Small intestine (tissue), 7 donors: ENCODE measurements at regions not wholly inside any gene's neighbourhood (a gene's known extent, or its start where the extent isn't known, plus 50 kb on each side); places are given as distances from the start of the nearest gene placed in this dataset.
A peak's percentile ranks its signal among the peaks of the same experiment; 100 is the strongest.

Source experiments
- DNase-seq, 2 donors: peaks; one replicate each; pipeline versions ENCODE4 v3.0.0 to v3.0.0-alpha.2; 2013
- FAIRE-seq: peaks from 2 replicates; lab custom pipeline; 2012; peaks lifted over from hg19 to GRCh38; lab: Jason Lieb, UNC
- H3K27ac ChIP-seq, 3 donors: one replicate each; pipeline ENCODE4 v1.5.1; 2013; ENCODE audit warnings: low read length in 2 of 3, mild to moderate bottlenecking in 2 of 3, control low read depth in 1 of 3, inconsistent platforms in 1 of 3, low read depth in 1 of 3, moderate library complexity in 1 of 3
- H3K27me3 ChIP-seq, 3 donors: one replicate each; pipeline ENCODE4 v1.6.1; 2013; ENCODE audit warnings: low read length in 3 of 3, inconsistent platforms in 1 of 3; ENCODE audit not compliant: control insufficient read depth in 3 of 3, insufficient read depth in 3 of 3
- H3K36me3 ChIP-seq, 3 donors: one replicate each; pipeline ENCODE4 v1.6.1; 2013; ENCODE audit warnings: low read length in 3 of 3, inconsistent platforms in 1 of 3, low read depth in 1 of 3, mild to moderate bottlenecking in 1 of 3, moderate library complexity in 1 of 3; ENCODE audit not compliant: control insufficient read depth in 3 of 3, insufficient read depth in 2 of 3
- H3K4me1 ChIP-seq, 3 donors: one replicate each; pipeline ENCODE4 v1.6.1; 2013; ENCODE audit warnings: low read length in 2 of 3, inconsistent platforms in 1 of 3, low read depth in 1 of 3, mild to moderate bottlenecking in 1 of 3, moderate library complexity in 1 of 3; ENCODE audit not compliant: control insufficient read depth in 3 of 3, insufficient read depth in 2 of 3
- H3K4me3 ChIP-seq, 3 donors: one replicate each; pipeline ENCODE4 v1.5.1; 2013; ENCODE audit warnings: low read length in 3 of 3, control low read depth in 1 of 3, inconsistent platforms in 1 of 3, low read depth in 1 of 3, mild to moderate bottlenecking in 1 of 3, moderate library complexity in 1 of 3
- H3K9me3 ChIP-seq, 2 donors: one replicate each; pipeline ENCODE4 v1.6.1; 2013; ENCODE audit warnings: low read depth in 1 of 2, low read length in 1 of 2; ENCODE audit not compliant: control insufficient read depth in 2 of 2, insufficient read depth in 1 of 2
- WGBS, 3 donors: extraction: QIAGEN DNeasy Blood & Tissue Kit; methylation state at CpG; one replicate each; pipeline ENCODE4 v1.1.7; 2013; 5-methylcytosine and 5-hydroxymethylcytosine counted together
- donor health status: healthy with polysubstance abuse.
- donor health status: control.
- donor health status: control.
- donor health status: Bipolar disorder and iron deficiency.
- donor health status: healthy.

GRCh38 chr2:8234757-8235374 is 447.0 kb upstream of the ID2 start:
- DNase-seq (no peak), FAIRE-seq (no peak)
- H3K9me3 ChIP-seq = no peaks in the 10 kb centered on the region
- peak overlapping the region in 1 of 3 donors; percentile 8 for H3K27ac ChIP-seq
- no peaks in the 10 kb centered on the region for H3K36me3 ChIP-seq
- no peaks in the 10 kb centered on the region for H3K27me3 ChIP-seq
- H3K4me3 ChIP-seq = no peak overlapping the region
- H3K4me1 ChIP-seq = peaks cover 0 to 15% (median 4%) of the 10 kb centered on the region in 3 donors
- 69 to 84% (median 76%) methylated on average over 13 of the region's 13 CpGs for WGBS, 3 donors

- no peak for FAIRE-seq
- H3K9me3 ChIP-seq = no peaks in the 10 kb centered on the region
Measured at GRCh38 chr2:8235419-8235818, 446.4 kb upstream of the ID2 start.

GRCh38 chr2:8236391-8236790 is 445.5 kb upstream of the ID2 start:
- H3K27me3 ChIP-seq = no peaks in the 10 kb centered on the region
- 94 to 97% (median 97%) methylated on average over 2 of the region's 2 CpGs for WGBS, 3 donors
- H3K9me3 ChIP-seq = no peaks in the 10 kb centered on the region
- FAIRE-seq = no peak
- no peak for DNase-seq
- no peak overlapping the region for H3K4me3 ChIP-seq
- H3K36me3 ChIP-seq = no peaks in the 10 kb centered on the region
- peaks cover 0 to 15% (median 4%) of the 10 kb centered on the region in 3 donors for H3K4me1 ChIP-seq
- no peak overlapping the region for H3K27ac ChIP-seq

More at GRCh38 chr2:8235419-8235818, 446.4 kb upstream of the ID2 start:
- WGBS, 3 donors = 98 to 100% (median 100%) methylated on average over 1 of the region's 1 CpG
- H3K4me1 ChIP-seq = peaks cover 0 to 15% (median 4%) of the 10 kb centered on the region in 3 donors
- no peaks in the 10 kb centered on the region for H3K27me3 ChIP-seq
- H3K4me3 ChIP-seq = no peak overlapping the region
- no peak for DNase-seq
- no peak overlapping the region for H3K27ac ChIP-seq
- no peaks in the 10 kb centered on the region for H3K36me3 ChIP-seq

- FAIRE-seq (no peak), DNase-seq (no peak)
- Histone ChIP-seq H3K27ac (no peak overlapping the region), H3K9me3 (peaks cover 0 to 3% of the 10 kb centered on the region in 2 donors), H3K4me1 (peaks cover 0 to 15% (median 4%) of the 10 kb centered on the region in 3 donors), H3K4me3 (no peak overlapping the region), H3K36me3 (no peaks in the 10 kb centered on the region), H3K27me3 (no peaks in the 10 kb centered on the region)
- WGBS, 3 donors = 29 to 39% (median 37%) methylated on average over 8 of the region's 8 CpGs
Measured at GRCh38 chr2:8238521-8239230, 443.2 kb upstream of the ID2 start.

GRCh38 chr2:8239531-8240088 is 442.2 kb upstream of the ID2 start:
- Histone ChIP-seq H3K36me3 (peaks cover 0 to under 1% (median 0%) of the 10 kb centered on the region in 3 donors), H3K27ac (no peak overlapping the region), H3K27me3 (no peaks in the 10 kb centered on the region), H3K9me3 (peaks cover 0 to 12% of the 10 kb centered on the region in 2 donors), H3K4me1 (peaks cover 0 to 15% (median 4%) of the 10 kb centered on the region in 3 donors), H3K4me3 (no peak overlapping the region)
- FAIRE-seq (no peak), DNase-seq (peak; percentile 19 to 61)
- 19 to 42% (median 32%) methylated on average over 5 of the region's 5 CpGs for WGBS, 3 donors

- H3K27me3 ChIP-seq = no peaks in the 10 kb centered on the region
- H3K4me3 ChIP-seq = no peak overlapping the region
- DNase-seq (peak; percentile 47 to 61), FAIRE-seq (no peak)
- WGBS, 3 donors = 37 to 56% (median 38%) methylated on average over 3 of the region's 3 CpGs
- peaks cover 0 to 15% (median 4%) of the 10 kb centered on the region in 3 donors for H3K4me1 ChIP-seq
- H3K9me3 ChIP-seq = peaks cover 0 to 22% of the 10 kb centered on the region in 2 donors
- peaks cover 0 to 2% (median 0%) of the 10 kb centered on the region in 3 donors for H3K36me3 ChIP-seq
- H3K27ac ChIP-seq = no peak overlapping the region
Measured at GRCh38 chr2:8241317-8241716, 440.5 kb upstream of the ID2 start.

- peaks cover 0 to 2% (median 0%) of the 10 kb centered on the region in 3 donors for H3K36me3 ChIP-seq
- peaks cover 0 to 15% (median 4%) of the 10 kb centered on the region in 3 donors for H3K4me1 ChIP-seq
- no peak overlapping the region for H3K4me3 ChIP-seq
- H3K27me3 ChIP-seq = no peaks in the 10 kb centered on the region
- peaks cover 0 to 24% of the 10 kb centered on the region in 2 donors for H3K9me3 ChIP-seq
- 68 to 90% (median 80%) methylated on average over 2 of the region's 2 CpGs for WGBS, 3 donors
- H3K27ac ChIP-seq = no peak overlapping the region
- DNase-seq (no peak), FAIRE-seq (no peak)
Measured at GRCh38 chr2:8242739-8243138, 439.1 kb upstream of the ID2 start.

- DNase-seq (no peak), FAIRE-seq (no peak)
- peaks cover 0 to 2% (median 0%) of the 10 kb centered on the region in 3 donors for H3K36me3 ChIP-seq
- no peaks in the 10 kb centered on the region for H3K27me3 ChIP-seq
- 95 to 97% (median 95%) methylated on average over 5 of the region's 5 CpGs for WGBS, 3 donors
- no peak overlapping the region for H3K27ac ChIP-seq
- no peak overlapping the region for H3K4me3 ChIP-seq
- H3K4me1 ChIP-seq = peaks cover 0 to 10% (median 0%) of the 10 kb centered on the region in 3 donors
- H3K9me3 ChIP-seq = peaks cover 0 to 24% of the 10 kb centered on the region in 2 donors
Measured at GRCh38 chr2:8243748-8244400, 438.0 kb upstream of the ID2 start.
